Keratinocyte (primary cell): ENCODE measurements at regions not wholly inside any gene's neighbourhood (a gene's known extent, or its start where the extent isn't known, plus 50 kb on each side); places are given as distances from the start of the nearest gene placed in this dataset.

Source experiments
- DNase-seq: peaks from one replicate; pipeline ENCODE4 v3.0.0-alpha.2; 2011; ENCODE audit warnings: low read depth, missing footprints, low spot score
- FAIRE-seq: peaks from 2 replicates; lab custom pipeline; 2011; peaks lifted over from hg19 to GRCh38; lab: Jason Lieb, UNC
- H2AFZ ChIP-seq: 2 replicates; pipeline ENCODE4 v1.6.0; 2012; ENCODE audit warnings: low read length, control low read depth, inconsistent platforms; ENCODE audit not compliant: control insufficient read depth
- H3K27ac ChIP-seq: 2 replicates; pipeline ENCODE4 v1.5.1; 2011; ENCODE audit warnings: low read length; ENCODE audit not compliant: control insufficient read depth, insufficient read depth
- H3K27me3 ChIP-seq: 3 replicates; pipeline ENCODE4 v1.6.0; 2011; ENCODE audit warnings: low read length; ENCODE audit not compliant: control insufficient read depth, insufficient read depth; ENCODE audit errors: extremely low read depth
- H3K36me3 ChIP-seq, 2 experiments: 2 replicates in 1 of 2; 3 replicates in 1 of 2; pipeline ENCODE4 v1.5.1; 2011; ENCODE audit warnings: low read length in 2 of 2, mild to moderate bottlenecking in 1 of 2; ENCODE audit not compliant: control insufficient read depth in 2 of 2, insufficient read depth in 2 of 2; ENCODE audit errors: extremely low read depth in 1 of 2
- H3K4me1 ChIP-seq: 3 replicates; pipeline ENCODE4 v1.5.1; 2011; ENCODE audit warnings: low read length; ENCODE audit not compliant: control insufficient read depth, insufficient read depth; ENCODE audit errors: extremely low read depth
- H3K4me2 ChIP-seq: 3 replicates; pipeline ENCODE4 v1.6.0; 2011; ENCODE audit warnings: low read depth, low read length; ENCODE audit not compliant: control insufficient read depth, insufficient read depth; ENCODE audit errors: extremely low read depth
- H3K4me3 ChIP-seq, 3 experiments: fragments of 200-600 bp in 1 of 3; sonication (generic) in 1 of 3; 2 replicates in 2 of 3; 3 replicates in 1 of 3; pipeline ENCODE4 v1.5.1; 2011 to 2016; ENCODE audit warnings: low read length in 3 of 3, mild to moderate bottlenecking in 3 of 3, control low read depth in 2 of 3, inconsistent platforms in 1 of 3, low read depth in 1 of 3, mixed read lengths in 1 of 3, mixed run types in 1 of 3, moderate library complexity in 1 of 3; ENCODE audit not compliant: control insufficient read depth in 2 of 3, insufficient read depth in 2 of 3; ENCODE audit errors: extremely low read depth in 1 of 3
- H3K79me2 ChIP-seq: 2 replicates; pipeline ENCODE4 v1.6.0; 2012; ENCODE audit warnings: low read length; ENCODE audit not compliant: control insufficient read depth, insufficient read depth
- H3K9ac ChIP-seq: 3 replicates; pipeline ENCODE4 v1.6.0; 2011; ENCODE audit warnings: low read length; ENCODE audit not compliant: control insufficient read depth, insufficient read depth; ENCODE audit errors: extremely low read depth
- H3K9me1 ChIP-seq: 3 replicates; pipeline ENCODE4 v1.6.0; 2011; ENCODE audit warnings: low read length; ENCODE audit not compliant: control insufficient read depth, insufficient read depth; ENCODE audit errors: extremely low read depth
- H3K9me3 ChIP-seq: 2 replicates; pipeline ENCODE4 v1.5.1; 2012; ENCODE audit warnings: low read depth, low read length; ENCODE audit not compliant: control insufficient read depth
- H4K20me1 ChIP-seq: 3 replicates; pipeline ENCODE4 v1.6.0; 2011; ENCODE audit warnings: low read length; ENCODE audit not compliant: control insufficient read depth, insufficient read depth; ENCODE audit errors: extremely low read depth
- EZH2 ChIP-seq: IDR thresholded peaks from one replicate; pipeline ENCODE4 v1.6.1; 2012; ENCODE audit warnings: inconsistent platforms, mild to moderate bottlenecking, low read length, moderate library complexity
- dilution Hi-C: fragments of 300-500 bp; cut with MboI; formaldehyde crosslinking; loops from one replicate; pipeline ENCODE4 v1.7.0; 2020; ENCODE audit warnings: low sequenced_read_pairs; ENCODE audit not compliant: extremely low pct_ligation_motif_present
- TF ChIP-seq, protein P1 (sequence below), 3 experiments: IDR thresholded peaks in 1 of 3; conservative IDR thresholded peaks in 1 of 3; optimal IDR thresholded peaks in 1 of 3; 2 replicates in 2 of 3; 3 replicates in 1 of 3; pipeline versions ENCODE3 to v1.5.1; 2011; ENCODE audit warnings: low read length in 3 of 3, mild to moderate bottlenecking in 3 of 3, moderate library complexity in 2 of 3, control low read depth in 1 of 3, inconsistent platforms in 1 of 3; ENCODE audit not compliant: insufficient read depth in 2 of 3; ENCODE audit errors: extremely low read depth in 1 of 3

DNA sequence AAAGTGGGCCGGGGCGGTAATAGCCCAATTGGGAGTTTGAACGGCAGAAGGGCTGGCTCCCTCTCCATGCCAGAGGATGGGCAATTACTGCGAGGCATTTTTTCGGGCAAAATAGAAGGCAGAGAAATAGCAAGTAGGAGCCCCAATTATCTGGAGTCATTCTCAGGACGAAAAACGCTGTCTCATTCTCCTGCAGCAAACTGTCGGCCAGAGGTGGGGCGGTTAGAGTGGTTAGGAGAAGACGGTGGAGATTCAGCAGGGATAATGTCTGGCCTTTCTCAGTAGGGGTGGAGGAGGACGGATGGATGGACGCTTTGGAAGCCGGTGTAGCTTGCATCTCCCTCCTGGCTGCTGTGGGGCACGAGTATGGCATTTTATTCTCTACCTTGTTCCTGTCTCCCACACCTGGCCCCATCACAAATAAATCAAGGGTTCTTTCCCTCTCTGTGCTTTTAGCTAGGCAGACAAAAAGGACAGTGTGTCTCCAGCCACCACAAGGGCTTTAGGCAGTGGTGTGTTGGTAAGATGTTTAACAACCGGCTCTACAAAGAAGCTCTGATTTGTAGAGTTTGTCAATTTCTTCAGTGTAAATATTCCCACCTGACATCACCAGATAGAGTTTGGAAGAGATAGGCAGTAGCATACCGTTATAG is 140.5 kb upstream of the LHX5 start:
- Histone ChIP-seq H3K4me1 (no peaks in the 10 kb centered on the region), H3K79me2 (no peaks in the 10 kb centered on the region), H3K4me2 (no peak overlapping the region), H3K36me3 (no peaks in the 10 kb centered on the region), H3K9ac (no peak overlapping the region), H3K9me1 (no peaks in the 10 kb centered on the region), H2AFZ (no peak overlapping the region), H3K27me3 (peaks cover 20% of the 10 kb centered on the region), H3K27ac (no peak overlapping the region), H3K9me3 (no peaks in the 10 kb centered on the region), H3K4me3 (no peak overlapping the region), H4K20me1 (no peaks in the 10 kb centered on the region)
- no peak for TF ChIP-seq EZH2
- TF ChIP-seq, protein P1, sequence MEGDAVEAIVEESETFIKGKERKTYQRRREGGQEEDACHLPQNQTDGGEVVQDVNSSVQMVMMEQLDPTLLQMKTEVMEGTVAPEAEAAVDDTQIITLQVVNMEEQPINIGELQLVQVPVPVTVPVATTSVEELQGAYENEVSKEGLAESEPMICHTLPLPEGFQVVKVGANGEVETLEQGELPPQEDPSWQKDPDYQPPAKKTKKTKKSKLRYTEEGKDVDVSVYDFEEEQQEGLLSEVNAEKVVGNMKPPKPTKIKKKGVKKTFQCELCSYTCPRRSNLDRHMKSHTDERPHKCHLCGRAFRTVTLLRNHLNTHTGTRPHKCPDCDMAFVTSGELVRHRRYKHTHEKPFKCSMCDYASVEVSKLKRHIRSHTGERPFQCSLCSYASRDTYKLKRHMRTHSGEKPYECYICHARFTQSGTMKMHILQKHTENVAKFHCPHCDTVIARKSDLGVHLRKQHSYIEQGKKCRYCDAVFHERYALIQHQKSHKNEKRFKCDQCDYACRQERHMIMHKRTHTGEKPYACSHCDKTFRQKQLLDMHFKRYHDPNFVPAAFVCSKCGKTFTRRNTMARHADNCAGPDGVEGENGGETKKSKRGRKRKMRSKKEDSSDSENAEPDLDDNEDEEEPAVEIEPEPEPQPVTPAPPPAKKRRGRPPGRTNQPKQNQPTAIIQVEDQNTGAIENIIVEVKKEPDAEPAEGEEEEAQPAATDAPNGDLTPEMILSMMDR (optimal IDR thresholded peaks at IDR 0.05 in 1 of 3, IDR thresholded peaks at IDR 0.05 in 1 of 3, conservative IDR thresholded peaks at IDR 0.05 in 1 of 3; ENCODE audit: extremely low read depth in 1 of 3, insufficient read depth in 2 of 3, low read length in 3 of 3) = no peak
- no peak for FAIRE-seq
- DNase-seq = no peak
- dilution Hi-C loops = no loop called here

DNA sequence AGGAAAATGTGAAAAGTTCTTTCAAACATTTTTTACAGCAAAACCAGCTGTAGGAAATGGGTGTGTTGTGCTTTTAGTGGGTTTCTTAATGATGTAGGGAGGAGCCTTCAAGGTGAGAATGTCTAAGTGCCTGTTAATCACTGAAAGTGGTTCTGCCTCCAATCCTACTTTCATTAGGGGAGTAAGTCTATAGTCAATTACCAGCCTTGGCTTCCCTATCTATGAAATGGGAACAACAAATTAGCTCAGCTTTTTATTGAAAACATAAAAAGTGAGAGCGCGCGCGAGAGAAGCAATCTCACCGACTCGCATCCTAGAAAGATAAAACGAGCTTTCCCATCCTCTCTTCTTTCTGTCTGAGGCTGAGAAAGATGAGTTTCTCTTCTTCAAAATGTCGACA is 140.0 kb upstream of the LHX5 start:
- Histone ChIP-seq H3K4me1 (no peaks in the 10 kb centered on the region), H3K27ac (no peak overlapping the region), H2AFZ (no peak overlapping the region), H3K79me2 (no peaks in the 10 kb centered on the region), H3K4me3 (no peak overlapping the region), H3K27me3 (peaks cover 20% of the 10 kb centered on the region), H4K20me1 (no peaks in the 10 kb centered on the region), H3K36me3 (no peaks in the 10 kb centered on the region), H3K4me2 (no peak overlapping the region), H3K9ac (no peak overlapping the region), H3K9me1 (no peaks in the 10 kb centered on the region), H3K9me3 (no peaks in the 10 kb centered on the region)
- FAIRE-seq = no peak
- dilution Hi-C loops = no loop called here
- TF ChIP-seq, protein P1 (optimal IDR thresholded peaks at IDR 0.05 in 1 of 3, IDR thresholded peaks at IDR 0.05 in 1 of 3, conservative IDR thresholded peaks at IDR 0.05 in 1 of 3; ENCODE audit: extremely low read depth in 1 of 3, insufficient read depth in 2 of 3, low read length in 3 of 3) = no peak
- no peak for TF ChIP-seq EZH2
- DNase-seq = no peak
